Type B pancreatic cell (in vitro differentiated cells): ENCODE measurements at regions not wholly inside any gene's neighbourhood (a gene's known extent, or its start where the extent isn't known, plus 50 kb on each side); places are given as distances from the start of the nearest gene placed in this dataset.

Source experiments
- DNase-seq: peaks from one replicate; pipeline ENCODE4 v3.0.0; 2021; ENCODE audit warnings: mixed read lengths; ENCODE audit not compliant: unreplicated experiment; ENCODE audit errors: extremely low spot score
- H3K27ac Mint-ChIP-seq: 2 replicates; pipeline ENCODE4 v1.8.0; 2021; ENCODE audit warnings: mild to moderate bottlenecking, mixed read lengths
- H3K27me3 Mint-ChIP-seq: 2 replicates; pipeline ENCODE4 v1.8.0; 2021; ENCODE audit warnings: mixed read lengths
- H3K36me3 Mint-ChIP-seq: 2 replicates; pipeline ENCODE4 v1.8.0; 2021; ENCODE audit warnings: mixed read lengths
- H3K4me1 Mint-ChIP-seq: one replicate; pipeline ENCODE4 v1.8.0; 2021; ENCODE audit warnings: mixed read lengths; ENCODE audit not compliant: unreplicated experiment
- H3K4me3 Mint-ChIP-seq: 2 replicates; pipeline ENCODE4 v1.8.0; 2021; ENCODE audit warnings: mild to moderate bottlenecking, mixed read lengths
- H3K9me3 Mint-ChIP-seq: 2 replicates; pipeline ENCODE4 v1.8.0; 2021; ENCODE audit warnings: mixed read lengths
- TF ChIP-seq, protein P1 (sequence below): fragments of 200-600 bp; sonication (generic); conservative IDR thresholded peaks from 2 replicates; pipeline ENCODE4 v1.5.0; 2021; ENCODE audit warnings: antibody characterized with exemption, mild to moderate bottlenecking

DNA sequence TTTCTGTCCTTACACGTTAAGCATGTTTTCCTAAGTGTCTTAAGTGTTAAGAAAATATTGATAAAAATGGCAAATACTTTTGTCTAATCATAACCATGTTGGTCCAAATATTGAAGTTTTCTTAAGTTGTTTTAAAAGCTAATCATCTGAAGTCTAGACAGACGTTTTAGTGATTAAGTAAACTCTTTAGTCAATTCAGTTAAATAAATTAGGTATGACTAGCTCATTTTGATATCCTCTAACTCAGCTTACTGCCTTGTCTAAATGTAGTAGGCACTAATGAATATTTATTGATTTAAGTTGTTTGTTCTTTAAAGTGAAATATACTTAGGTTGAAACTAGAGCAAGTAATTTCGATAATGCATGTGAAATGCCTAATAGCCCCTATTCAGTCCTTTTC is 471.8 kb upstream of the CHST9 start:
- no peaks in the 10 kb centered on the region for H3K36me3 Mint-ChIP-seq
- no peak overlapping the region for H3K27ac Mint-ChIP-seq
- H3K9me3 Mint-ChIP-seq = no peaks in the 10 kb centered on the region
- peaks cover 2% of the 10 kb centered on the region for H3K27me3 Mint-ChIP-seq
- TF ChIP-seq, protein P1, sequence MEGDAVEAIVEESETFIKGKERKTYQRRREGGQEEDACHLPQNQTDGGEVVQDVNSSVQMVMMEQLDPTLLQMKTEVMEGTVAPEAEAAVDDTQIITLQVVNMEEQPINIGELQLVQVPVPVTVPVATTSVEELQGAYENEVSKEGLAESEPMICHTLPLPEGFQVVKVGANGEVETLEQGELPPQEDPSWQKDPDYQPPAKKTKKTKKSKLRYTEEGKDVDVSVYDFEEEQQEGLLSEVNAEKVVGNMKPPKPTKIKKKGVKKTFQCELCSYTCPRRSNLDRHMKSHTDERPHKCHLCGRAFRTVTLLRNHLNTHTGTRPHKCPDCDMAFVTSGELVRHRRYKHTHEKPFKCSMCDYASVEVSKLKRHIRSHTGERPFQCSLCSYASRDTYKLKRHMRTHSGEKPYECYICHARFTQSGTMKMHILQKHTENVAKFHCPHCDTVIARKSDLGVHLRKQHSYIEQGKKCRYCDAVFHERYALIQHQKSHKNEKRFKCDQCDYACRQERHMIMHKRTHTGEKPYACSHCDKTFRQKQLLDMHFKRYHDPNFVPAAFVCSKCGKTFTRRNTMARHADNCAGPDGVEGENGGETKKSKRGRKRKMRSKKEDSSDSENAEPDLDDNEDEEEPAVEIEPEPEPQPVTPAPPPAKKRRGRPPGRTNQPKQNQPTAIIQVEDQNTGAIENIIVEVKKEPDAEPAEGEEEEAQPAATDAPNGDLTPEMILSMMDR = no peak
- H3K4me1 Mint-ChIP-seq = peaks cover 5% of the 10 kb centered on the region
- H3K4me3 Mint-ChIP-seq = no peak overlapping the region
- no peak for DNase-seq

DNA sequence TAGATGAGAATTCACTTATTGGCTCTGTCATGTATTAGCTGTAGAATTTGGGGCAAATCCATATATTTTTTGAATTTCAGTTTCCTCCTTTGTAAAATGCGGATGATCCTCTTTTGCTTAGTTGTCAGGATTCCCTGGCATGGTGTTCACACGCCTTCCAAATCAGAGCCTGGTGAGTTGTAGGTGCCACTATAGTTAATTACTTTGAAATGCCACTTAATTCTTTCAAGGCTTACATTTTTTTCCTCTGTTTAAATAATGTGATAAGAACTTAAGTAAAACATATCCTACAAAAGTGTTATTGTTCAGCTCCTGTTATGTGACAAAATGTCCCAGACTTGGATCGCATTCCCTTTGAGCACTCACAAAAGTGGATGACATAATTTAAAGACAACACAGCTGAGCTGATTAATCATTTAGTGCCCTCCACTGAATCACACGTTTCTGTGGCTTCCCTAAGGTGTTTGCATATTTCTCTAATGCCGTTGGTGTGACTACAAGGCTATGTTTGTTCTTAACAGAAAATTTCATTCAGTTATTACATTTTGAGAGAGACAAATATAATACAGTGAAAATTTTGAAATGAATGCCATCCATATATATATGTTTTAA is 471.2 kb upstream of the CHST9 start:
- Mint-ChIP-seq H3K36me3 (no peaks in the 10 kb centered on the region), H3K9me3 (no peaks in the 10 kb centered on the region), H3K4me1 (peaks cover 2% of the 10 kb centered on the region), H3K27ac (no peak overlapping the region), H3K4me3 (no peak overlapping the region), H3K27me3 (peaks cover 2% of the 10 kb centered on the region)
- DNase-seq = no peak
- TF ChIP-seq, protein P1 = no peak

DNA sequence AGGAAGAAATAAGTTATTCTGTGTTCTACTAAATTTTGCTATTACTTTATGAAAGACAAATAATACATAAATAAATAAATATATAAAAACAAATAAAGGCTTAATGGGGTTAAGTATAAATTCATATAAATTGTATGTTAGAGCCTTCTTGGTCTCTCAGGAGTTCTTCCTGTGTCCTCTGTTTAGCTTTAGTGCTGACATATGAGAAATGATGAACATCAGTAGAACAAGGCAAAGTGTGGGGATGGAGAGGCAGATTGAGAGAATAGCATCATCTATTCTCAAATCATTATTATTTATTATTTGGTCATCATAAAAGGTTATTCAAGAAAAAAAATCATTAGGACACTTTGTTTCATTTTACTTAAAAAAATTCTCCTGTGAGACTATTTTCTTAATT is 468.1 kb upstream of the CHST9 start:
- Mint-ChIP-seq H3K27ac (no peak overlapping the region), H3K27me3 (peaks cover 5% of the 10 kb centered on the region), H3K4me3 (no peak overlapping the region), H3K36me3 (no peaks in the 10 kb centered on the region), H3K4me1 (no peaks in the 10 kb centered on the region), H3K9me3 (no peaks in the 10 kb centered on the region)
- TF ChIP-seq, protein P1 = no peak
- DNase-seq = no peak

DNA sequence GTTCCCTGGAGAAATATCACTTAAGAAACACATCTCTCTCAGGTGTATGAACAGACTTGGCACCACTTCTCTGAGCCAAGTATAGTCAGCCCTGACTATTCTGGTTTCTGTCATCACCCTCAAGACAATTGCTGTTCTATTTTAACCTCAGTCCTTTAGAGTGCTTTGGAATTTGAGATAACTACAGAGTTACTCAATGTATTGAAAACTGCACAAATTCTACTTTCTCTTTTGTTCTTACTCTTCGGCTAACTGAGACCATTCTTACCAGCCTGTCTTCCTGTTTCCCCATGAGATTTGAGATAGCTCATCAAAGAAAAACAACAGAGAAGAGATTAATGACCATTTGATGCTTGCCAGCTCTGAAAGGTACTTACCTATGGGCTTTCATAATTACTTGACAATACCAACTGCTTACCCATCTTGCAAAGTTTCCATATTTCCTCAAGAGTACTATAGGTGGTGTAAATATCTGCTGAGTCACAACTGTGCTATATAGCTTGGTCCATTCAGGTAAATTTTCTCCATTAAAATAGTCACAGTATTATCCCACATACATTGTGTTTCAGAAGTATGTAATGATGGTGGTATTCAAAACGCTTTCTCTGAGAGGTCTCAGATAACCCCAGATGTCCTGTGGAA is 467.5 kb upstream of the CHST9 start:
- Mint-ChIP-seq H3K27me3 (peaks cover 5% of the 10 kb centered on the region), H3K4me1 (no peaks in the 10 kb centered on the region), H3K36me3 (no peaks in the 10 kb centered on the region), H3K27ac (no peak overlapping the region), H3K9me3 (no peaks in the 10 kb centered on the region), H3K4me3 (no peak overlapping the region)
- DNase-seq = no peak
- TF ChIP-seq, protein P1 = no peak

DNA sequence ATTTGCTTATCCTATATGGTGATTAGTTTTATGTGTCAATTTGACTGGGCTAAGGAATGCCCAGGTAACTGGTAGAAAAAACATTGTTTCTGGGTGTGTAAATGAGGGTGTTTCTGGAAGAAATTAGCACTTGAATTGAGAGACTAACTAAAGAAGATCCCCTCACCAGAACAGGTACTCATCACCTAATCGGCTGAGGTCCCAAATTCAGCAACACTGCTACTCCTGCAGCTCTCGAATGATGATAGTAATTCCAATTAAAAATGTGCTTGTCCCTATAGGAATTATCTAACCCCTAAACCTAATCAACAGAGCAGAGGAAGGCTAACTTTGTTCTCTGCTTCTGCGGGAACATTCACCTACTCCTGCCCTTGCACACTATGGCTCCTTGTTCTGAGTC is 464.5 kb upstream of the CHST9 start:
- no peaks in the 10 kb centered on the region for H3K36me3 Mint-ChIP-seq
- no peak for DNase-seq
- H3K27ac Mint-ChIP-seq = no peak overlapping the region
- no peak overlapping the region for H3K4me3 Mint-ChIP-seq
- peaks cover 3% of the 10 kb centered on the region for H3K27me3 Mint-ChIP-seq
- no peaks in the 10 kb centered on the region for H3K4me1 Mint-ChIP-seq
- TF ChIP-seq, protein P1 = no peak
- no peaks in the 10 kb centered on the region for H3K9me3 Mint-ChIP-seq
